BJ (cell line): ENCODE measurements at regions not wholly inside any gene's neighbourhood (a gene's known extent, or its start where the extent isn't known, plus 50 kb on each side); places are given as distances from the start of the nearest gene placed in this dataset.

Experiments used
- CTCF ChIA-PET: fragments of 350-600 bp; formaldehyde crosslinking; extraction: SDS; loops from one replicate; lab custom pipeline; 2021; ENCODE audit warnings: antibody characterized with exemption, inconsistent platforms; lab: Yijun Ruan, JAX
- POLR2A ChIA-PET: fragments of 300-600 bp; sonication (Branson Sonifier 250); formaldehyde crosslinking; extraction: SDS; loops from one replicate; lab custom pipeline; 2021; ENCODE audit warnings: antibody characterized with exemption; lab: Charles Lee
- DNase-seq: peaks from one replicate; pipeline ENCODE4 v3.0.0-alpha.2; 2011; ENCODE audit warnings: low read depth
- H3K27me3 ChIP-seq: 2 replicates; pipeline ENCODE4 v1.6.0; 2011; ENCODE audit warnings: low read length; ENCODE audit not compliant: control insufficient read depth, insufficient read depth
- H3K36me3 ChIP-seq: 2 replicates; pipeline ENCODE4 v1.5.1; 2011; ENCODE audit warnings: low read length; ENCODE audit not compliant: control insufficient read depth, insufficient read depth
- H3K4me3 ChIP-seq: 2 replicates; pipeline ENCODE4 v1.5.1; 2011; ENCODE audit warnings: low read depth, mild to moderate bottlenecking, control low read depth, low read length
- CTCF ChIP-seq: IDR thresholded peaks from 2 replicates; pipeline ENCODE4 v1.5.1; 2011; ENCODE audit warnings: low read depth, mild to moderate bottlenecking, control low read depth, inconsistent platforms, low read length, moderate library complexity; ENCODE audit not compliant: insufficient read depth

GRCh38 chr10:78384049-78384431 is 350.4 kb downstream of the RPS24 start:
- Histone ChIP-seq H3K4me3 (no peak overlapping the region), H3K36me3 (no peaks in the 10 kb centered on the region), H3K27me3 (peaks cover 10% of the 10 kb centered on the region)
- ChIA-PET POLR2A (no interaction called here), CTCF (no interaction called here)
- DNase-seq, result no peak
- no peak for TF ChIP-seq CTCF

GRCh38 chr10:78385599-78385998 is 351.9 kb downstream of the RPS24 start:
- no peaks in the 10 kb centered on the region for H3K36me3 ChIP-seq
- H3K27me3 ChIP-seq, result peaks cover 7% of the 10 kb centered on the region; the same call in 1 of the 2 replicates
- ChIA-PET CTCF (interaction anchor here (1.6 kb wide), 1 partner anchor 14 kb away, joined by 3 read pairs; no protein-coding TSS in a partner anchor), POLR2A (no interaction called here)
- H3K4me3 ChIP-seq, result no peak overlapping the region
- no peak for DNase-seq
- TF ChIP-seq CTCF, result no peak

GRCh38 chr10:78386509-78386908 is 352.8 kb downstream of the RPS24 start:
- TF ChIP-seq CTCF, result no peak
- ChIA-PET CTCF (interaction anchor here (1.6 kb wide), 1 partner anchor 15 kb away, joined by 3 read pairs; no protein-coding TSS in a partner anchor), POLR2A (no interaction called here)
- DNase-seq, result no peak
- Histone ChIP-seq H3K27me3 (peaks cover 7% of the 10 kb centered on the region; the same call in 1 of the 2 replicates), H3K36me3 (no peaks in the 10 kb centered on the region), H3K4me3 (no peak overlapping the region)

GRCh38 chr10:78388331-78389050 is 354.8 kb downstream of the RPS24 start:
- H3K36me3 ChIP-seq, result no peaks in the 10 kb centered on the region
- TF ChIP-seq CTCF, result no peak
- H3K27me3 ChIP-seq, result peaks cover 7% of the 10 kb centered on the region
- ChIA-PET POLR2A (no interaction called here), CTCF (no interaction called here)
- no peak overlapping the region for H3K4me3 ChIP-seq
- DNase-seq, result no peak

- no peak for DNase-seq
- POLR2A ChIA-PET, result no interaction called here
- H3K36me3 ChIP-seq, result no peaks in the 10 kb centered on the region
- H3K4me3 ChIP-seq, result no peak overlapping the region
- H3K27me3 ChIP-seq, result peaks cover 7% of the 10 kb centered on the region
- no peak for TF ChIP-seq CTCF
- CTCF ChIA-PET, result no interaction called here
Measured at GRCh38 chr10:78389419-78389818, 355.8 kb downstream of the RPS24 start.
